HG03097 (cell line): ENCODE measurements at regions not wholly inside any gene's neighbourhood (a gene's known extent, or its start where the extent isn't known, plus 50 kb on each side); places are given as distances from the start of the nearest gene placed in this dataset.

ENCODE experiments used
- ATAC-seq: cut with Tn5 transposase; IDR thresholded peaks from one replicate; pipeline ENCODE4 v1.9.1; 2021; ENCODE audit not compliant: unreplicated experiment, low FRiP score

DNA sequence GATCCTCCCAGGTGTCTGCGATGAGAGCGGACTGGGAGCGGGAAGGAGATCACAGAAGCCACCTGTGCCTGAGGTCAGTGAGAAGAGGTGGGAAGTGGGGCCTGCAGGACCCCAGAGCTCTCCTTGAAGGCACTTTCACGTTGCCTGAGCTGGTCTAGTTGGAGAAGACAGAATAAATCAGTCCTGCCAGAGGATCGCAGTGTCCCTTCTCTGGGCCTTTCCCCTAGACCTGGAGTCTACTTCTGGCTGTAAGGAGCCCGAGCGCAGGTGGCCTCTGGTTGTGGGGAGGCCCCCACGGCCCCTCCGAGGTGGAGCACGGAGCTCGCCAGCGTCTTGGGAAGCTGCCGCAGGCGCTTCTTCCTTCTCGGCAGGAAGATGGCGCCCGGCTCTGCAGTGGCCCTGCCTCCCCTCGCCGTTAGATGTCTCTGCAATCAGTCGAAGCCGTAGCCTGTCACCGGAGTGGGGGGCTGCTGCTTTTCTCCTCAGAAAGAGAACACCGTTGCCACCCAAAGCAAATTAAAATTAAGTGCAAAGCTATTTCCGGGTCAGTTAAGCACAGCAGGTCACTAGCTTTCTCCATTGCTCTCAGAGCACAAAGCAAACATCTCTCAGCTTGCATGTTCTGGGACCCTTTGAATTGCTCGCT is 212.0 kb upstream of the MYT1L start:
- no peak for ATAC-seq

DNA sequence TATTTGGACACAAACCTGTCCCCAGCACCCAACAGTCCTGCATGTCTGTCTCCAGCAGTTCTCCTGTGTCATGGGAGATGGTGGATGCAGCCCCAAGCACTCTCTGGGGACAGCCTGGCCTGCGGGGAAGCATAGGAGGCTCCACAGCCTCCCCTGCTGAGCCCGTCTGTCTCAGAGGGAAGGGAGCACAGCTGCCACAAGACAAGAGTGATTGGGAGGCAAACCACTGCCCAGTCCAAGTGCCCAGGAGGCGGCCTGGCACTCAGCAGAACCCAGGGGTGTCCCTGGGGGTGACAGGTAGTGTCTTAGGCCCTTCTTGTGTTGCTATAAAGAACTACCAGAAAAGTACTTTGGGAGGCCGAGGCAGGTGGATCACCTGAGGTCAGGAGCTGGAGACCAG is 211.2 kb upstream of the MYT1L start:
- no peak for ATAC-seq

- ATAC-seq = no peak
Observed at GRCh38 chr2:2540406-2540805, 209.3 kb upstream of the MYT1L start.

DNA sequence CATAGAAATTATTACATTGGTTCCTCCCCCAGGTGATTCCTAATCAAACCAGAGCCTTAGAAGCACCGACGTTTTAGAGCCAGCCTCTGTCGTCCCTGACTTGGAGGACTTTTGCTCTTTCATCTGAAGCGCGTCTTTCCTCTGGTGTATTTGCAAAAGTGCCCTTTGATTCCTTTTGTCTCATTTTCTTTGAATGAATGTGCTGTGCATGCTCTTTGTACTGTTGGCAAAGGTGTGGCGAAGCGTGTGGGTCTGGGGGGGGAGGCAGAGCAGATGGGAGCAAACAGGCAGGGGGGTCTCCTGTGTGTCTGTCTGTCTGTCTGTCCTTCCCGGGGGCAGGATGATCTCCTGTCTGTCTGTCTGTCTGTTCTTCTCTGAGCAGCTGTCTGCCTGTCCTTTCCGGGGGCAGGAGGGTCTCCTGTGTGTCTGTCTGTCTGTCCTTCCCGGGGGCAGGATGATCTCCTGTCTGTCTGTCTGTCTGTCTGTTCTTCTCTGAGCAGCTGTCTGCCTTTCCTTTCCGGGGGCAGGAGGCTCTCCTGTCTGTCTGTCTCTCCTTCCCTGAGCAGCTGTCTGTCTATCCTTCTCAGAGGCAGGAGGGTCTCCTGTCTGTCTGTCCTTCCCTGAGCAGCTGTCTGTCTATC is 205.5 kb upstream of the MYT1L start:
- no peak for ATAC-seq

GRCh38 chr2:2530334-2530733 is 199.3 kb upstream of the MYT1L start:
- ATAC-seq = no peak

- no peak for ATAC-seq
Observed at GRCh38 chr2:2528846-2529245, 197.8 kb upstream of the MYT1L start.

- no peak for ATAC-seq
Observed at GRCh38 chr2:2527148-2527547, 196.1 kb upstream of the MYT1L start.

GRCh38 chr2:2524348-2524941 is 193.4 kb upstream of the MYT1L start:
- no peak for ATAC-seq

DNA sequence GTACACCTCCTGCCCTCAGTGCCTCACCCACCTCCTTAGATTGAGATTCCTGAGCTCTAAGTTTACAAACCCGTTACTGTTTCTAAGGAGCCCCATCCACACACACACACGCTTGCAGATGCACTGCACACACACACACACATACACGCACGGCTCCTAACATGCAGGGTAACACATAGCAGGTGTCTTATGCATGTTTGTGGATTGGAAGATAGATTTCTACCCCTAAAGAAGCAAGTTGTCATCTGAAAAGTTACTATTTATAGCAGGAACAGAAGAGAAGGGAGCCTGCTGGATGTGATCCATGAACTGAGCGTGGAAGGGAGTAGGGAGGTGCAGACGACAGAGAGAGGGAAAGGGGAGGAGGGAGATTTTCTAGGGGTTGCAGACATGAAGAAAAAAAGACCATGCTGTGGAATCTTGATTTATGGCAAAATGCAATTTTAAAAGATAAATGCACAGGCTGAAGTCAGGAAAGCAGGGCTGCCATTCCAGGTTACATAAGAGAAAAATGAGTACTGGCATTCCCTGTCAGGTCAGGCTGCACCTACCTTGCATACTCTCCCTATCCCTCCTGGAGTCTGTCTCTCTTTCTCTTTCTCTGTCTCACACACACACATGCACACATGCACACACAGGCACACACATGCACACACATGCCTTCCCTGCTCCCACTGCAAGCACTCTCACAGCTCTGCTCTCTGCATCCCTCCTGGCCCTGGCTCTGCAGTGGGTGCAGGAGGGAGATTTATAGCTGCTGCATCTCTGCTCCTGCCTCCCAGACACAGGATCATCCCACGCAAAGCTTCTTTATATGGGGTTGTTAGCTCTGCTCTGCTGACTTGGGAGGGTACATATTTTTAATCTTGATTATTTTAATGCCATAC is 192.6 kb upstream of the MYT1L start:
- ATAC-seq = no peak

GRCh38 chr2:2520401-2520811 is 189.3 kb upstream of the MYT1L start:
- ATAC-seq = no peak

- no peak for ATAC-seq
Observed at GRCh38 chr2:2519381-2519780, 188.3 kb upstream of the MYT1L start.

GRCh38 chr2:2517399-2517798 is 186.3 kb upstream of the MYT1L start:
- no peak for ATAC-seq

DNA sequence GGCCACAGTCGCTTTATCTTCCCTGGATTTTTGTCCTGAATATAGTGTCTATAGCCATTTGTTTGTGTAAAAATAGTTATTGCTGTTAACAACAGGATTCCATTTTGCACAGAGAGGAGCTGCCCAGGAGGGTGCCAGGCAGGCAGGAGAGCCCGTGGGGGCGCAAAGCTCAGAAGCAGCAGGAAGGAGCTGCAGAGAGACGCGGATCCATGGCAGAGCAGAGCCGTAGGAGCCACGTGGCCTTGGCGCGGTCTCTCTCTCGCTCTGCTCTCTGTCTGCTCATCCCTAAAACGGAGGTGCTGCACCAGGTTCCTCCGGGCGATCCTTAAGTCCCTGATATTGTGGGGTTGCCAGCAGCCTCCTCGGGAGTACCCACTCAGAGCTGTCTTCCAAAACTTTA is 185.3 kb upstream of the MYT1L start:
- ATAC-seq = no peak

- no peak for ATAC-seq
Observed at GRCh38 chr2:2512931-2513330, 181.9 kb upstream of the MYT1L start.

GRCh38 chr2:2507417-2507997 is 176.4 kb upstream of the MYT1L start:
- no peak for ATAC-seq

- ATAC-seq = no peak
Observed at GRCh38 chr2:2506536-2506935, 175.5 kb upstream of the MYT1L start.

DNA sequence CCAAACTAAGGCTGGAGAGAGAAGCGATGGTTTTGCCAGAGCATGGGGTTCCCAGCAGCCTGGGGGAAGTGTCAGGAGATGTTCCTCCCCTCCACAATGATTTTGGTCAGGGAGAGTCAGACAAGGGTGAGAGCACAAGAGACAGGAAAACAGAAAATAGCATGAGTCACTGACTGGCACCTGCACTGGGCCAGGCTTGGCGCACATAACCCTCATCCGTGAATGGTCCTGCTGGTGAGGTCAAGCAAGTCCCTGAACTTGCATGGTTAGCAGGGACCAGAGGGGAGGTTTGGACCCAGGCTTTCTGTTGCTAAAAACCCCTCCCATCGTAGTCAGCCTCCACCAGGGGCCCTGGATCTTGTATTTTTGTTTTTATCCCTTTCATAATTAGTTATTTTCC is 174.5 kb upstream of the MYT1L start:
- no peak for ATAC-seq

DNA sequence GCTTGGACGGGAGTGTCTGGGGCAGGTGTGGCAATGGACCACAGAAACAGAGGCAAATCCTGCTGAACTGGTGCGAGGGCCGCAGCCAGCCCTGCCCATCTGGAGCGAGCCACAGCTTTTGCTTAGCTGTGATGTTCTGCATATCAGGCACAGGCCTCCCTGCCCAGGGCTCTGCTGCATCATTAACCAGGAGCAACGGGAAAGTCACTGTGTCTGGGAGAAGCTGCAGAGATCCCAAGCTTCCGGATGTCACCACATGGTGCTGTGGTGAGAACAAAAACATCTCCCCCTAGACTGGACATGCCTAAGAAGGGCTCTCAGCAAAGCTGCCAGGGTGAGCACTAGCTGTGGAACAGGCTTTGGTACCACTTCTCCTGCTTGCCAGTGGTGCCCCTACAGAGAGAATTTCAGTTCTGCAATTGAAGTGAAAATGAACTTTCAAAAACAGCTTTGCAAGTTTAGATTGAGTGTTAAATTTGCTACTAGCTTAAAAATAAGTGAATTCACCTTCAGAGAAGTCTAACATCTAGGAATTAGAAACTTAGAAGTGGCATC is 172.9 kb upstream of the MYT1L start:
- no peak for ATAC-seq

DNA sequence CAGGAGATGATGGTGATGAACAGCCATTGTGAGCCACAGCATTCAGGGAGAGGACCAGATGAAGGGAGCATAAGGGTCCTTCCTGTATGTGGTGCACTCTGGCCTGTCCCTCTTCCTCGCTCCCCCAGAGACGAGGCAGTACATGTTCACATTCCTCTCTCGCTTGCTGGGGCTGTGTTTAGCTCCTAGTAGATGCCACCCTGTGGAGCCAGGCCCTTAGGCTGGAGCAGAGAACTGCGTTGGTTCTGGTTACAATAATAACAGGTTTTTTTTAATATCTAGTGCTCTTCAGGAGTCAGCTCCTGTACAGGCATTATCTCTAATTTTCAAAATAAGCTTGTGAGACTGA is 171.1 kb upstream of the MYT1L start:
- ATAC-seq = no peak

- ATAC-seq = no peak
Observed at GRCh38 chr2:2501454-2502200, 170.6 kb upstream of the MYT1L start.
